ENCODE measurements at regions not wholly inside any gene's neighbourhood (a gene's known extent, or its start where the extent isn't known, plus 50 kb on each side); places are given as distances from the start of the nearest gene placed in this dataset.
"Not testable (repeated sequence)": the region's sequence is repeated elsewhere in the genome, so short reads cannot be mapped to it uniquely, and the experiment has no call there.

- Mint-ChIP-seq H3K4me1 (no peaks in the 10 kb centered on the region), H3K27me3 (no peaks in the 10 kb centered on the region), H3K27ac (no peak overlapping the region), H3K9me3 (peaks cover 0 to 9% (median 3%) of the 10 kb centered on the region in 7 donors), H3K36me3 (no peaks in the 10 kb centered on the region), H3K4me3 (no peak overlapping the region)
- Histone ChIP-seq H3K4me3 (ENCODE audit: low read depth, low read length) (no peak overlapping the region), H3K4me1 (ENCODE audit: control insufficient read depth, insufficient read depth, low read length, poor library complexity, severe bottlenecking) (no peaks in the 10 kb centered on the region), H3K27ac (ENCODE audit: insufficient read depth, low read length, poor library complexity, severe bottlenecking) (no peak overlapping the region), H3K36me3 (ENCODE audit: control insufficient read depth, insufficient read depth, low read length) (no peaks in the 10 kb centered on the region), H3K9me3 (ENCODE audit: control insufficient read depth in 2 of 2, low read length in 2 of 2) (no peaks in the 10 kb centered on the region), H3K27me3 (ENCODE audit: control insufficient read depth, insufficient read depth, low read length) (no peaks in the 10 kb centered on the region)
- ATAC-seq (ENCODE audit: low read depth in 2 of 2): no peak
- no peak for DNase-seq
These were observed 145.3 kb upstream of the RXFP2 start for GRCh38 chr13:31594056-31594455.

- Mint-ChIP-seq H3K27me3 (no peaks in the 10 kb centered on the region), H3K4me1 (no peaks in the 10 kb centered on the region), H3K27ac (no peak overlapping the region), H3K9me3 (peaks cover 0 to 7% (median 3%) of the 10 kb centered on the region in 7 donors), H3K36me3 (no peaks in the 10 kb centered on the region), H3K4me3 (no peak overlapping the region)
- Histone ChIP-seq H3K4me1 (ENCODE audit: control insufficient read depth, insufficient read depth, low read length, poor library complexity, severe bottlenecking) (no peaks in the 10 kb centered on the region), H3K27ac (ENCODE audit: insufficient read depth, low read length, poor library complexity, severe bottlenecking) (no peak overlapping the region), H3K27me3 (ENCODE audit: control insufficient read depth, insufficient read depth, low read length) (no peaks in the 10 kb centered on the region), H3K9me3 (ENCODE audit: control insufficient read depth in 2 of 2, low read length in 2 of 2) (no peaks in the 10 kb centered on the region), H3K36me3 (ENCODE audit: control insufficient read depth, insufficient read depth, low read length) (no peaks in the 10 kb centered on the region), H3K4me3 (ENCODE audit: low read depth, low read length) (no peak overlapping the region)
- no peak for ATAC-seq (ENCODE audit: low read depth in 2 of 2)
- no peak for DNase-seq
These were observed 143.8 kb upstream of the RXFP2 start for GRCh38 chr13:31595563-31595962.

DNA sequence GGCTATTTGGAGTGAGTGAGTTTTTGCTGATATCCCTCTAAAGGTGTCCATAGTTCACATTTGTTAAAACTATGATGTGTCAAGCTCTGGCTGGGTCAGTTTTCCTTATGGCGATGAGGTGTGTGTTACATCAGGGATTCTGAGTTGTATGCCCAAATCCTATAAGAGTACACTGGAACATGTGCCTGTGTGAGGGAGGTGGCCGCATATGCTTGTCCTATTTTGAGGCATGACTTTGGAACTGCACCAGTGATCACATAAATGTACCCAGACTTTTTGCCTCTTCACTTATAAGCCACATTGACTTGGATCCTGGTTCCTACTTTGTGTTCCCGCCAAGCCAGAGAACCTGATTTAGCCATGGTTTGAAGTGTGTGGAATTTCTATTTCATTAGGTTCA is 140.3 kb upstream of the RXFP2 start:
- Histone ChIP-seq H3K9me3 (ENCODE audit: control insufficient read depth in 2 of 2, low read length in 2 of 2) (no peaks in the 10 kb centered on the region), H3K4me1 (ENCODE audit: control insufficient read depth, insufficient read depth, low read length, poor library complexity, severe bottlenecking) (no peaks in the 10 kb centered on the region), H3K36me3 (ENCODE audit: control insufficient read depth, insufficient read depth, low read length) (no peaks in the 10 kb centered on the region), H3K4me3 (ENCODE audit: low read depth, low read length) (no peak overlapping the region), H3K27ac (ENCODE audit: insufficient read depth, low read length, poor library complexity, severe bottlenecking) (no peak overlapping the region), H3K27me3 (ENCODE audit: control insufficient read depth, insufficient read depth, low read length) (no peaks in the 10 kb centered on the region)
- Mint-ChIP-seq H3K27ac (no peak overlapping the region), H3K36me3 (no peaks in the 10 kb centered on the region), H3K9me3 (peaks cover 0 to 4% (median 0%) of the 10 kb centered on the region in 7 donors), H3K4me1 (no peaks in the 10 kb centered on the region), H3K27me3 (no peaks in the 10 kb centered on the region), H3K4me3 (no peak overlapping the region)
- DNase-seq (no peak), ATAC-seq (ENCODE audit: low read depth in 2 of 2) (no peak)

- H3K4me1 ChIP-seq (ENCODE audit: control insufficient read depth, insufficient read depth, low read length, poor library complexity, severe bottlenecking): no peaks in the 10 kb centered on the region
- no peaks in the 10 kb centered on the region for H3K4me1 Mint-ChIP-seq
- no peaks in the 10 kb centered on the region for H3K27me3 Mint-ChIP-seq
- peaks cover 0 to 5% (median 0%) of the 10 kb centered on the region in 7 donors for H3K9me3 Mint-ChIP-seq
- H3K9me3 ChIP-seq (ENCODE audit: control insufficient read depth in 2 of 2, low read length in 2 of 2): no peaks in the 10 kb centered on the region
- ATAC-seq (ENCODE audit: low read depth in 2 of 2) (no peak), DNase-seq (no peak)
- H3K36me3 Mint-ChIP-seq: no peaks in the 10 kb centered on the region
- no peak overlapping the region for H3K4me3 ChIP-seq (ENCODE audit: low read depth, low read length)
- H3K4me3 Mint-ChIP-seq: no peak overlapping the region
- H3K27ac Mint-ChIP-seq: no peak overlapping the region
- no peak overlapping the region for H3K27ac ChIP-seq (ENCODE audit: insufficient read depth, low read length, poor library complexity, severe bottlenecking)
- no peaks in the 10 kb centered on the region for H3K36me3 ChIP-seq (ENCODE audit: control insufficient read depth, insufficient read depth, low read length)
- no peaks in the 10 kb centered on the region for H3K27me3 ChIP-seq (ENCODE audit: control insufficient read depth, insufficient read depth, low read length)
These were observed 134.1 kb upstream of the RXFP2 start for GRCh38 chr13:31605076-31605860.

GRCh38 chr13:31607531-31607930 is 131.8 kb upstream of the RXFP2 start:
- H3K4me3 ChIP-seq (ENCODE audit: low read depth, low read length); H3K4me3 Mint-ChIP-seq; H3K27me3 Mint-ChIP-seq; H3K27ac Mint-ChIP-seq; H3K9me3 Mint-ChIP-seq; H3K27ac ChIP-seq (ENCODE audit: insufficient read depth, low read length, poor library complexity, severe bottlenecking); H3K27me3 ChIP-seq (ENCODE audit: control insufficient read depth, insufficient read depth, low read length); H3K4me1 Mint-ChIP-seq; ATAC-seq (ENCODE audit: low read depth in 2 of 2); H3K9me3 ChIP-seq (ENCODE audit: control insufficient read depth in 2 of 2, low read length in 2 of 2); H3K4me1 ChIP-seq (ENCODE audit: control insufficient read depth, insufficient read depth, low read length, poor library complexity, severe bottlenecking); H3K36me3 ChIP-seq (ENCODE audit: control insufficient read depth, insufficient read depth, low read length); H3K36me3 Mint-ChIP-seq; DNase-seq: not testable (repeated sequence)

GRCh38 chr13:31608780-31609179 is 130.5 kb upstream of the RXFP2 start:
- not testable (repeated sequence) for ATAC-seq (ENCODE audit: low read depth in 2 of 2); DNase-seq; H3K4me1 Mint-ChIP-seq; H3K9me3 Mint-ChIP-seq; H3K4me1 ChIP-seq (ENCODE audit: control insufficient read depth, insufficient read depth, low read length, poor library complexity, severe bottlenecking); H3K36me3 Mint-ChIP-seq; H3K27ac ChIP-seq (ENCODE audit: insufficient read depth, low read length, poor library complexity, severe bottlenecking); H3K36me3 ChIP-seq (ENCODE audit: control insufficient read depth, insufficient read depth, low read length); H3K9me3 ChIP-seq (ENCODE audit: control insufficient read depth in 2 of 2, low read length in 2 of 2); H3K4me3 ChIP-seq (ENCODE audit: low read depth, low read length); H3K4me3 Mint-ChIP-seq; H3K27ac Mint-ChIP-seq; H3K27me3 Mint-ChIP-seq; H3K27me3 ChIP-seq (ENCODE audit: control insufficient read depth, insufficient read depth, low read length)

GRCh38 chr13:31610270-31610998 is 128.9 kb upstream of the RXFP2 start:
- no peaks in the 10 kb centered on the region for H3K4me1 Mint-ChIP-seq
- H3K9me3 Mint-ChIP-seq: peaks cover 0 to 6% (median 2%) of the 10 kb centered on the region in 7 donors
- no peak for ATAC-seq (ENCODE audit: low read depth in 2 of 2)
- no peak overlapping the region for H3K27ac Mint-ChIP-seq
- H3K4me3 ChIP-seq (ENCODE audit: low read depth, low read length): no peak overlapping the region
- no peak overlapping the region for H3K4me3 Mint-ChIP-seq
- H3K4me1 ChIP-seq (ENCODE audit: control insufficient read depth, insufficient read depth, low read length, poor library complexity, severe bottlenecking): no peaks in the 10 kb centered on the region
- no peaks in the 10 kb centered on the region for H3K36me3 ChIP-seq (ENCODE audit: control insufficient read depth, insufficient read depth, low read length)
- H3K27me3 Mint-ChIP-seq: no peaks in the 10 kb centered on the region
- no peaks in the 10 kb centered on the region for H3K9me3 ChIP-seq (ENCODE audit: control insufficient read depth in 2 of 2, low read length in 2 of 2)
- DNase-seq: no peak
- H3K27me3 ChIP-seq (ENCODE audit: control insufficient read depth, insufficient read depth, low read length): no peaks in the 10 kb centered on the region
- no peaks in the 10 kb centered on the region for H3K36me3 Mint-ChIP-seq
- no peak overlapping the region for H3K27ac ChIP-seq (ENCODE audit: insufficient read depth, low read length, poor library complexity, severe bottlenecking)

- no peaks in the 10 kb centered on the region for H3K27me3 ChIP-seq (ENCODE audit: control insufficient read depth, insufficient read depth, low read length)
These were observed 128.1 kb upstream of the RXFP2 start for GRCh38 chr13:31611214-31611613.

More at GRCh38 chr13:31611214-31611613, 128.1 kb upstream of the RXFP2 start:
- Mint-ChIP-seq H3K4me3 (no peak overlapping the region), H3K27me3 (no peaks in the 10 kb centered on the region), H3K9me3 (peaks cover 0 to 6% (median 3%) of the 10 kb centered on the region in 7 donors), H3K36me3 (no peaks in the 10 kb centered on the region), H3K4me1 (no peaks in the 10 kb centered on the region), H3K27ac (no peak overlapping the region)
- Histone ChIP-seq H3K9me3 (ENCODE audit: control insufficient read depth in 2 of 2, low read length in 2 of 2) (no peaks in the 10 kb centered on the region), H3K4me1 (ENCODE audit: control insufficient read depth, insufficient read depth, low read length, poor library complexity, severe bottlenecking) (no peaks in the 10 kb centered on the region), H3K4me3 (ENCODE audit: low read depth, low read length) (no peak overlapping the region), H3K27ac (ENCODE audit: insufficient read depth, low read length, poor library complexity, severe bottlenecking) (no peak overlapping the region), H3K36me3 (ENCODE audit: control insufficient read depth, insufficient read depth, low read length) (no peaks in the 10 kb centered on the region)
- ATAC-seq (ENCODE audit: low read depth in 2 of 2): no peak
- DNase-seq: no peak
